ENCODE measurements at regions not wholly inside any gene's neighbourhood (a gene's known extent, or its start where the extent isn't known, plus 50 kb on each side); places are given as distances from the start of the nearest gene placed in this dataset.

DNA sequence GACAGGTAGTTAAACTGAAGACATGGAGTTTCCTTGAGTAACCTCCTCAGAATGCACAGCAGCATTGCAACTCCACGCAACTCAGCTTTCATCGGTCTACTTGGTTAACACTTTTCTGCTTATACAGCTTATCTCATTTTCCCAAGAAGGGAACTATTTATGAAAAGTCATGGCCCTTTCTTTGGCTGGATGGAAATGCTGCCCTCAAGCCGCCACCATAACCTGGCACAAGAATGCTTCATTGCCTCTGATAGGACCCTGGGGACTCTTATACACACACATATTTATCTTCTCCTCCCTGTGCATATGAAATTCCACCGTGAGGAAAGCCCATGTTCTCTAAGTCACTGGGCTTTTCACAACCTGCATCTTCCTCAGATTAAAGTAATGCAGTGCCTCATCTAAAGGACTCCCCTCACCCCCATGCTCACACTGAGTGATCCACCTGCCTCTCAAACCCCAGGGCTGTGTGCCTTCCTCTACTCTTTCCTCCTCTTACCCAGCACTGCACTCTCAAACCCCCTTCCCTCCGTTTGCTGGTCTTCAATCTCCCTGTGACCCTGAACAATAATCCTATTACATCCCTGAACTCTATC, 192.0 kb upstream of the HNRNPA3 start:
- peaks cover 2 to 3% of the 10 kb centered on the region in 2 donors for H3K27me3 ChIP-seq (ENCODE audit: control insufficient read depth in 1 of 2, insufficient read depth in 2 of 2, low read length in 2 of 2)
- H3K36me3 ChIP-seq (ENCODE audit: control insufficient read depth in 1 of 2, insufficient read depth in 2 of 2, low read length in 2 of 2), result no peaks in the 10 kb centered on the region
- H3K9me3 ChIP-seq (ENCODE audit: control insufficient read depth in 1 of 2, low read length in 2 of 2), result no peaks in the 10 kb centered on the region
- no peak overlapping the region for H3K4me3 ChIP-seq (ENCODE audit: low read depth in 1 of 2, low read length in 2 of 2)
- no peaks in the 10 kb centered on the region for H3K4me1 ChIP-seq (ENCODE audit: control insufficient read depth in 1 of 2, insufficient read depth in 2 of 2, low read length in 2 of 2)
- H3K27ac ChIP-seq (ENCODE audit: low read depth, low read length), result no peak overlapping the region
- no peak overlapping the region for H3K9ac ChIP-seq (ENCODE audit: low read depth in 1 of 2, low read length in 2 of 2)

DNA sequence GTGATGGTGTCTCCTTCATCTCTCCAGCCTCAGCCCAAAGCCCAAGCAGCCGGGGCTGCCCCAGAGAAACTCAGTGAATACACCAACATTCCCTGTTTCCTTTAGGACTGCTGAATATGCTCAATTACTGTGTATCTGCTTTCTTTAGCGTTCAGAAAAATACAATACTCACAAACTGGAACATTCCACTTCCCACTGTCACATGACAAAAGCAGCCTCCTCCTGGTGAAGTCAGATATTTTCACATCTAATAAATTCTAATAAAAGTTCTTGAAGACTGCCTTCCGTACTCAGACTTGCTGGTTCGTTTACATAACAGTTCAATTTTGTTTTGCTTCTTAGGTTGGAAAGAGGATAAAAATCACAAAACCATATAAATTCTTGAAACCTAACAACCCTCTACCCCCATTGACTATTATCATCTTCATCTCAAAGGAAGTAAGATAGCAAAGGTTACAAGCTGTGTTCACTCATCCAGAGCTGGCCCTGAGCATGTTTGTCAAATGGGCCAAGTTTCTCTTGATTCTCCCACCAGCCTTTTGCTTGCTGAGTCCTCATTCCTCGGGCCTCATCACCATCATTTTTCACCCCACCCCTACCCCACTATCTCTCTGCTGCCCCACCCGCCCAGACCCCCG, 190.8 kb upstream of the HNRNPA3 start:
- Histone ChIP-seq H3K4me3 (ENCODE audit: low read depth in 1 of 2, low read length in 2 of 2) (no peak overlapping the region), H3K36me3 (ENCODE audit: control insufficient read depth in 1 of 2, insufficient read depth in 2 of 2, low read length in 2 of 2) (no peaks in the 10 kb centered on the region), H3K9ac (ENCODE audit: low read depth in 1 of 2, low read length in 2 of 2) (no peak overlapping the region), H3K9me3 (ENCODE audit: control insufficient read depth in 1 of 2, low read length in 2 of 2) (no peaks in the 10 kb centered on the region), H3K27ac (ENCODE audit: low read depth, low read length) (no peak overlapping the region), H3K4me1 (ENCODE audit: control insufficient read depth in 1 of 2, insufficient read depth in 2 of 2, low read length in 2 of 2) (no peaks in the 10 kb centered on the region), H3K27me3 (ENCODE audit: control insufficient read depth in 1 of 2, insufficient read depth in 2 of 2, low read length in 2 of 2) (peaks cover 2 to 3% of the 10 kb centered on the region in 2 donors)

DNA sequence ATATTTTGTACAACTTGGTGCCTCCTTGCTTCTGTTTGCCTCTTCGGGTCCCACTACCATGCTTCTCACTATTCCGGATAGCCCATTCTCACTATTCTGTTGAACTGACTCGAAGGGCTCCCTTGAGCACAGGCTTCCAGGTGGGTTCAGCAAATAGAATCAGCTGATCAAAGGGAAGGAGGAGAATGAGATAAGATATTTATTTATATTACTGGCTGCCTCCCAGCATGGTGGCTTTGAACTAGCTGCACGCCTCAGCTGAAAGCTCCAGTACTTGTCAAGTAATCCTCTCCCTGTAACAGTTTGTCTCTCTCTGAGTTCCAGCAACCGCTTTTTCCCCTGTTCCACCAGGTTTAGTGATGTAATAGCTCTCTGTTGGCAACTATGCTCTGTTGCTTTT, 187.8 kb upstream of the HNRNPA3 start:
- Histone ChIP-seq H3K9ac (ENCODE audit: low read depth in 1 of 2, low read length in 2 of 2) (no peak overlapping the region), H3K36me3 (ENCODE audit: control insufficient read depth in 1 of 2, insufficient read depth in 2 of 2, low read length in 2 of 2) (no peaks in the 10 kb centered on the region), H3K27ac (ENCODE audit: low read depth, low read length) (no peak overlapping the region), H3K4me3 (ENCODE audit: low read depth in 1 of 2, low read length in 2 of 2) (no peak overlapping the region), H3K9me3 (ENCODE audit: control insufficient read depth in 1 of 2, low read length in 2 of 2) (no peaks in the 10 kb centered on the region), H3K27me3 (ENCODE audit: control insufficient read depth in 1 of 2, insufficient read depth in 2 of 2, low read length in 2 of 2) (peaks cover 2 to 3% of the 10 kb centered on the region in 2 donors), H3K4me1 (ENCODE audit: control insufficient read depth in 1 of 2, insufficient read depth in 2 of 2, low read length in 2 of 2) (no peaks in the 10 kb centered on the region)

- Histone ChIP-seq H3K27me3 (ENCODE audit: control insufficient read depth in 1 of 2, insufficient read depth in 2 of 2, low read length in 2 of 2) (peaks cover 2 to 3% of the 10 kb centered on the region in 2 donors), H3K4me3 (ENCODE audit: low read depth in 1 of 2, low read length in 2 of 2) (no peak overlapping the region), H3K9me3 (ENCODE audit: control insufficient read depth in 1 of 2, low read length in 2 of 2) (no peaks in the 10 kb centered on the region), H3K4me1 (ENCODE audit: control insufficient read depth in 1 of 2, insufficient read depth in 2 of 2, low read length in 2 of 2) (no peaks in the 10 kb centered on the region), H3K9ac (ENCODE audit: low read depth in 1 of 2, low read length in 2 of 2) (no peak overlapping the region), H3K36me3 (ENCODE audit: control insufficient read depth in 1 of 2, insufficient read depth in 2 of 2, low read length in 2 of 2) (no peaks in the 10 kb centered on the region), H3K27ac (ENCODE audit: low read depth, low read length) (no peak overlapping the region)
Measured at GRCh38 chr2:177026253-177026652, 186.3 kb upstream of the HNRNPA3 start.

DNA sequence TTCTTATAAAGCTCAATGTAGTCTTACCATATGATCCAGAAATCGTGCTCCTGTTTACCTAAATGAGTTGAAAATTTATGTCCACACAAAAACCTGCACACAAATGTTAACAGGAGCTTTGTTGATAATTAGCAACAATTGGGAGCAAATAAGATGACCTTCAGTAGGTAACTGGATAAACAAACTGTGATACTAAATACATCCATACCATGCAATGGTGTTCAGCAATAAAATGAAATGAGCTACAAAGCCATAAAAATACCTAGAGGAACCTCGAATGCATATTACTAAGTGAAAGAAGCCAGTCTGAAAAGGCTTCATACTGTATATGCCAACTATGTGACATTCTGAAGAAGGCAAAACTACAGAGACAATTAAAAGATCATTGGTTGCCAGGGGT, 185.6 kb upstream of the HNRNPA3 start:
- Histone ChIP-seq H3K4me3 (ENCODE audit: low read depth in 1 of 2, low read length in 2 of 2) (no peak overlapping the region), H3K9me3 (ENCODE audit: control insufficient read depth in 1 of 2, low read length in 2 of 2) (no peaks in the 10 kb centered on the region), H3K27me3 (ENCODE audit: control insufficient read depth in 1 of 2, insufficient read depth in 2 of 2, low read length in 2 of 2) (peaks cover 3% of the 10 kb centered on the region in 2 donors), H3K27ac (ENCODE audit: low read depth, low read length) (no peak overlapping the region), H3K4me1 (ENCODE audit: control insufficient read depth in 1 of 2, insufficient read depth in 2 of 2, low read length in 2 of 2) (no peaks in the 10 kb centered on the region), H3K9ac (ENCODE audit: low read depth in 1 of 2, low read length in 2 of 2) (no peak overlapping the region), H3K36me3 (ENCODE audit: control insufficient read depth in 1 of 2, insufficient read depth in 2 of 2, low read length in 2 of 2) (no peaks in the 10 kb centered on the region)

DNA sequence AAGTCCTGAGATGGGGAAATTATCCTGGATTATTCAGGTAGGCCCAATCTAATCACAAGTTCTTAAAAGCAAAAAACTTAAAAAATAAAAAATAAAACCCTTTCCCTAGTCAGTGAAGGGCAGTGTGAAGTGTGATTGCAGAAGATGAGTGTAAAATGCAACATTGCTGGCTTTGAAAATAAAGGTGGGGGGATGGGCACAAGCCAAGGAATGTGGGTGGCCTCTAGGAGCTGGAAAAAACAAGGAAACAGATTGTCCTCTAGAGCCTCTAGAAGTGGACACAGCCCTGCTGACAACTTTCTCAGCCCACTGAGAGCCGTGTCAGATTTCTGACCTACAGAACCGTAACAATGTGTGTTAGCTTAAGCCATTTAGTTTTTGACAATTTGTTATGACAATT, 184.3 kb upstream of the HNRNPA3 start:
- Histone ChIP-seq H3K9ac (ENCODE audit: low read depth in 1 of 2, low read length in 2 of 2) (no peak overlapping the region), H3K27ac (ENCODE audit: low read depth, low read length) (no peak overlapping the region), H3K9me3 (ENCODE audit: control insufficient read depth in 1 of 2, low read length in 2 of 2) (no peaks in the 10 kb centered on the region), H3K4me3 (ENCODE audit: low read depth in 1 of 2, low read length in 2 of 2) (no peak overlapping the region), H3K36me3 (ENCODE audit: control insufficient read depth in 1 of 2, insufficient read depth in 2 of 2, low read length in 2 of 2) (no peaks in the 10 kb centered on the region), H3K4me1 (ENCODE audit: control insufficient read depth in 1 of 2, insufficient read depth in 2 of 2, low read length in 2 of 2) (no peaks in the 10 kb centered on the region), H3K27me3 (ENCODE audit: control insufficient read depth in 1 of 2, insufficient read depth in 2 of 2, low read length in 2 of 2) (peaks cover 3 to 7% of the 10 kb centered on the region in 2 donors)

DNA sequence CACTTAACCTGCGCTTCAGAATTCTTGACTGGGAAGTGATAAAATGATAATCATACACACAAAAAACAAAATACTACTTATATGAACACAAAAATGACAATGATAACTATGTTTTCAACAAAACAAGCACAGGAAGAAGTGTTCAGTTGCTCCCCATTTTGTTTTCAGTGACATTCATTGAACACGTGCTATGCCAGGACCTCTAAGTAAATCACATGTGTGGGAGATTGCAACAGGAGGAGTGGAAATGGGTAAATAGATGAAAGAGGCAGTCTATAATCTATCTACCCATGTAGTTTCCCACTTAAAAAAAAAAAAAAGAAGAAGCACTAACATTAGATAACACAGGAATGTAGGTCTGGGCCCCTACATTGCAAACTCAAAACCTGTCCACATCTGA, 183.5 kb upstream of the HNRNPA3 start:
- H3K9ac ChIP-seq (ENCODE audit: low read depth in 1 of 2, low read length in 2 of 2), result no peak overlapping the region

GRCh38 chr2:177029501-177029900, 183.1 kb upstream of the HNRNPA3 start:
- Histone ChIP-seq H3K9ac (ENCODE audit: low read depth in 1 of 2, low read length in 2 of 2) (no peak overlapping the region), H3K4me3 (ENCODE audit: low read depth in 1 of 2, low read length in 2 of 2) (no peak overlapping the region), H3K9me3 (ENCODE audit: control insufficient read depth in 1 of 2, low read length in 2 of 2) (no peaks in the 10 kb centered on the region), H3K4me1 (ENCODE audit: control insufficient read depth in 1 of 2, insufficient read depth in 2 of 2, low read length in 2 of 2) (no peaks in the 10 kb centered on the region), H3K27ac (ENCODE audit: low read depth, low read length) (no peak overlapping the region), H3K36me3 (ENCODE audit: control insufficient read depth in 1 of 2, insufficient read depth in 2 of 2, low read length in 2 of 2) (no peaks in the 10 kb centered on the region), H3K27me3 (ENCODE audit: control insufficient read depth in 1 of 2, insufficient read depth in 2 of 2, low read length in 2 of 2) (peaks cover 4 to 10% of the 10 kb centered on the region in 2 donors)

More for the DNA sequence above, 183.5 kb upstream of the HNRNPA3 start:
- H3K4me3 ChIP-seq (ENCODE audit: low read depth in 1 of 2, low read length in 2 of 2), result no peak overlapping the region
- H3K36me3 ChIP-seq (ENCODE audit: control insufficient read depth in 1 of 2, insufficient read depth in 2 of 2, low read length in 2 of 2), result no peaks in the 10 kb centered on the region
- H3K4me1 ChIP-seq (ENCODE audit: control insufficient read depth in 1 of 2, insufficient read depth in 2 of 2, low read length in 2 of 2), result no peaks in the 10 kb centered on the region
- H3K9me3 ChIP-seq (ENCODE audit: control insufficient read depth in 1 of 2, low read length in 2 of 2), result no peaks in the 10 kb centered on the region
- H3K27me3 ChIP-seq (ENCODE audit: control insufficient read depth in 1 of 2, insufficient read depth in 2 of 2, low read length in 2 of 2), result peaks cover 4 to 10% of the 10 kb centered on the region in 2 donors
- H3K27ac ChIP-seq (ENCODE audit: low read depth, low read length), result no peak overlapping the region

DNA sequence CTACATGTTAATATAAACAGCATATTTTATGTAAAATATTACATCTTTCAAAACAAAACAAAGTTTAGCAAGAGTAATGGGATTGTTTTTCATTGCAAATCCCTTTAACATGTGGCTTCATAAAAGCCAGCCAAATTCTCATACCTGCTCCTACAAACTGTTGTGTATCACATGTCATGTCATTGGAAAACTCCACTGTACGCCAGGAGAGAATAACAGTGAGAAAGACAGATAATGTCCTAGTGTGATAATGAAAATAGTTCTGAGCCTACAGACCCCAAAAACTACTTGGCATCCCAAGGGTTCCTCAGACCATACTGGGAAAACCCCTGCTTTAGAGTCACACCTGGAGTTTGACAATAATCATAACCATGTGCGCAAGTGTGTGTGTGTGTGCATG, 182.7 kb upstream of the HNRNPA3 start:
- Histone ChIP-seq H3K27ac (ENCODE audit: low read depth, low read length) (no peak overlapping the region), H3K36me3 (ENCODE audit: control insufficient read depth in 1 of 2, insufficient read depth in 2 of 2, low read length in 2 of 2) (no peaks in the 10 kb centered on the region), H3K4me3 (ENCODE audit: low read depth in 1 of 2, low read length in 2 of 2) (no peak overlapping the region), H3K27me3 (ENCODE audit: control insufficient read depth in 1 of 2, insufficient read depth in 2 of 2, low read length in 2 of 2) (peaks cover 4 to 10% of the 10 kb centered on the region in 2 donors), H3K9ac (ENCODE audit: low read depth in 1 of 2, low read length in 2 of 2) (no peak overlapping the region), H3K9me3 (ENCODE audit: control insufficient read depth in 1 of 2, low read length in 2 of 2) (no peaks in the 10 kb centered on the region), H3K4me1 (ENCODE audit: control insufficient read depth in 1 of 2, insufficient read depth in 2 of 2, low read length in 2 of 2) (no peaks in the 10 kb centered on the region)

- no peaks in the 10 kb centered on the region for H3K4me1 ChIP-seq (ENCODE audit: control insufficient read depth in 1 of 2, insufficient read depth in 2 of 2, low read length in 2 of 2)
- no peaks in the 10 kb centered on the region for H3K36me3 ChIP-seq (ENCODE audit: control insufficient read depth in 1 of 2, insufficient read depth in 2 of 2, low read length in 2 of 2)
- no peak overlapping the region for H3K9ac ChIP-seq (ENCODE audit: low read depth in 1 of 2, low read length in 2 of 2)
- no peak overlapping the region for H3K4me3 ChIP-seq (ENCODE audit: low read depth in 1 of 2, low read length in 2 of 2)
- H3K9me3 ChIP-seq (ENCODE audit: control insufficient read depth in 1 of 2, low read length in 2 of 2), result no peaks in the 10 kb centered on the region
- H3K27me3 ChIP-seq (ENCODE audit: control insufficient read depth in 1 of 2, insufficient read depth in 2 of 2, low read length in 2 of 2), result peaks cover 7 to 13% of the 10 kb centered on the region in 2 donors
- no peak overlapping the region for H3K27ac ChIP-seq (ENCODE audit: low read depth, low read length)
Measured at GRCh38 chr2:177030451-177031105, 182.0 kb upstream of the HNRNPA3 start.

All from duodenal mucosa (tissue), 2 donors.